HG02678 (cell line): ENCODE measurements at regions not wholly inside any gene's neighbourhood (a gene's known extent, or its start where the extent isn't known, plus 50 kb on each side); places are given as distances from the start of the nearest gene placed in this dataset.
"Not testable (repeated sequence)": the region's sequence is repeated elsewhere in the genome, so short reads cannot be mapped to it uniquely, and the experiment has no call there.

Experiments used
- ATAC-seq: cut with Tn5 transposase; IDR thresholded peaks from one replicate; pipeline ENCODE4 v1.9.1; 2021; ENCODE audit warnings: mild to moderate bottlenecking, moderate library complexity; ENCODE audit not compliant: unreplicated experiment

DNA sequence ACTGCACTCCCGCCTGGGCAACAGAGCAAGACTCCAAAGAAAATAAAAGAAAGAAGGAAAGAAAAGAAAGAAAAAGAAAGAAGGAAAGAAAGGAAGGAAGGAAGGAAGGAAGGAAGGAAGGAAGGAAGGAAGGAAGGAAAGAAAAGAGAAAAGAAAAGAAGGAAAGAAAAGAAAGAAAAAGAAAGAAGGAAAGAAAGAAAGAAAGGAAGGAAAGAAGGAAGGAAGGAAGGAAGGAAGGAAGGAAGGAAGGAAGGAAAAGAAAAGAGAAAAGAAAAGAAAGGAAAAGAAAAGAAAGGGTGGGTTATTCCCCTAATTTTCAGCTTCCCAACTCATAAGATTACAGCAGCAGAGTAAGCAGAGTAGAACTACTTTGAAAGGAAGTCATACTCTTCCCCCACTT is 64.4 kb downstream of the TMEM200C start:
- not testable (repeated sequence) for ATAC-seq

DNA sequence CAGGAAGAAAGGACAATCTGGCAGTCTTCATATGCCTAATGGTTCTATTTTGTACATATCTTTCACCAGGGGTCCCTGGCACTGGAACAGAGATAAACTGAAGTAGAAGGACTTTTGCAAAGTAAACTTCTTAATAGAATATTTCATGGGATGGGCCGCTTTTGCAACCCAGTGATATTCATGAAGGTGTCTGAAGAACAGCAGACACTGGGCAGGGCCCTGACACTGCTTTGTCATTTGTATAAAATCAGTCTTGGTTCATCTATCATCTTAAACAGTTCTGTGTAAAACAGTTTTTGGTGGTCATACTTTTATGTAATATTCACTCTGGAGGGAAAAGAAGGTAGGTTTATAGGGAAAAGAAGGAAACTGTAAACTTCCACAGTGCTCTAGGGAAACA is 66.4 kb downstream of the TMEM200C start:
- ATAC-seq = no peak

DNA sequence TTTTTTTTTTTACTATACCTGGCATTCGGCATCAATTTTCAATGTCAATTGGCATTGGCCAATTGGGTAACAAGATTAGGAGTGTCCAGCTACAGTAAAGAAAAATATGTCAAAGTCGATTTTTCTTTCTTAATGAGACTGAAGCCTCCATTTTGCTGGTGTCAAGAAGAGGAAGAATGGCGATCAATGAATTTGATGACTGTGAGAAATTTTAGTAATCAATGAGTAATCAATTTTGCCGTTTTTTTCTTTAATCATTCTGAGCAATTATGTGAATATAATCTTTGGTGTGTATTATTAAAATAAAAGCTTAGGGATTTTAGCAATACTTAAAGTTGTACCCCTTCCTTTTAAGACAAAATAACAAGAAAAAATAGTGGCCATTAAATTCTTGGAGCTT is 69.7 kb downstream of the TMEM200C start:
- no peak for ATAC-seq

DNA sequence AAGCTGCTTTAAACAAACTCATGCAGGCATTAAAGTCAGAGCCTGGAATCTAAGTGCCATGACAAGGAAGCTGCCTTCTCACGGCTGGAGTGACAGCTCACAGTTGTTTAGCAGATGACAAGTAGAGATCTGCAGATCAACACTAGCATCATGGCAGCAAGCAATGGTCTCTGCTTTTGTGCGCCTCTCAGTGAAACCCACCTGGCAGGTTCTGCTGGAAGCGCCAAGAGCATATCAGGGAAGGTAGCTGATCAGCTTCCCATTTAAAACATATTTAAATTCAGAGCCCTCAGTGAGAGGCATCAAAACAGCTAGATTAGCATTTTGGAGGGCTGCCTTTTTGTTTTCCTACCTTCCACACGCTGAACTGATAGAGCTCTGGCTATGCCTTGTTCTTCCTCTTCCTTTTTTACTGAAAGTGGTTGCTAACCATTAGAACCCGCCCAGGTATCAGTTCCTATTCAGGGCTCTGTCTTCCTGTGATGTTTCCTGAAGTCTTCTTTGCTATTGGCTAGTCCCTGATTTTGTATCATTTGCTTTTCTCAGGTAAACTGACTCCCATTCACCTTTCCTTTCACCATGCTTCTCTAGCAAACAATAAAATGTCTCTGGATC is 70.8 kb downstream of the TMEM200C start:
- no peak for ATAC-seq

DNA sequence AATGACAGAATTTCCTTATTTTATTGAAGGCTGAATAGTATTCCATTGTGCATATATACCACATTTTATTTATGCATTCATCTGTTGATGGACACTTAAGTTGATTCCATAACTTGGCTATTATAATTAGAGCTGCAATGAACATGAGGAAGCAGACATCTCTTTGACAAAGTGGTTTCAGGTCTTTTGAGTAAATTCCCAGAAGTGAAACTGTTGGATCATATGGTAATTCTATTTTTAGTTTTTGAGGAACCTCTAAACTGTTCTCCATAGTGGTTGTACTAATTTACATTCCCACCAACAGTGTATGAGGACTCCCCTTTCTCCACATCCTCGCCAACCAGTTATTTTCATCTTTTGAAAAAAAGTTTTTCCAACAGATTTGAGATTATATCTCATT is 77.5 kb downstream of the TMEM200C start:
- ATAC-seq = no peak

DNA sequence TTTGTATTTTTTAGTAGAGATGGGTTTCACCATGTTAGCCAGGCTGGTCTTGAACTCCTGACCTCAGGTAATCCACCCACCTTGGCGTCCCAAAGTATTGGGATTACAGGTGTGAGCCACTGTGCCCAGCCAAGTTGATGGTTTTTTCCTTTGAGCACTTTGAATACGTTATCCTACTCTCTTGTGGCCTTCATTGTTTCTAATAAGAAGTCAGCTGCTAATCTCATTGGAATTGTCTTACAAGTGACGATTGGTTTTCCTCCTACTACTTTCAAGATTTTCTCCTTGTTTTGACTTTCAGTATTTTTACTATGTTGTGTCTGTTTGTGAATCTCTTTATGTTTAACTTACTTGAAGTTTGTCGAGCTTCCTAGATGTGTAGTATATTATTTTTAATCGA is 88.5 kb downstream of the TMEM200C start:
- no peak for ATAC-seq

DNA sequence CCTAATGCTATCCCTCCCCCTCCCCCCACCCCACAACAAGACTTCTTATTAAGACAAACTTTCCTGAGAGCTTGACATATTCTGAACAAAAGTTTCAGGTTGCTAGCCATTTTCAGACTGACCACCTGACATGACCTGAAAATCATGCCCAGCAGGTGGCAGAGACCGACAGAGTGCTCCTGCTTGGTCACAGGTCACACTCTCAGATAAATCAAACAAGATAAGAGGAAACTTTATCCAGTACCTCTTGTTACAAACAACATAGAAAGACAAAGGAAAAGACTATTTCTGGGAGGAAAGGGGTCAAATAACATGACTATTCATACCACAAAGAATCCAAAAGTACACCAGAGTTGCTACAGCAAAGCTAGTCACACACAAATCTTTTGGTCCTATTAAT is 107.4 kb downstream of the TMEM200C start:
- no peak for ATAC-seq

DNA sequence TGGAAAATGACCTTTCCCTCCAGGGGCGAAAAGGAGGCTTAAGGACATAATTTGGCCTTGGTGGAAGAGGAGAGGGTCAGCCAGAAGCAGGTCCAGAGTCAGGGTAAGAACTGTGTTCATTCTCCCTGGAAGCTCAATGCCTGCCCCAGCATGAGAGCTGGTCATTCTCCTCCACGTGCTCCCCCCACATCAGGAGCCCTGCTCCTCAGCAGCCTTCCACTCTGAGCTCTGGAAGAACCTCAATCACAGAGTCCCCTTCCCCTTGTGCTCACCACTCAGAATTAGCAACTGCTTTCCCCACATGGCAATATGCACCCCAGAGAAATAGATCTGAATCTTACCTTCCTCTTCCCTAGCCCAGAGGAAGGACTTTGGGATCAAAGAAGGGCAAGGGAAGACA is 115.4 kb downstream of the TMEM200C start:
- no peak for ATAC-seq

DNA sequence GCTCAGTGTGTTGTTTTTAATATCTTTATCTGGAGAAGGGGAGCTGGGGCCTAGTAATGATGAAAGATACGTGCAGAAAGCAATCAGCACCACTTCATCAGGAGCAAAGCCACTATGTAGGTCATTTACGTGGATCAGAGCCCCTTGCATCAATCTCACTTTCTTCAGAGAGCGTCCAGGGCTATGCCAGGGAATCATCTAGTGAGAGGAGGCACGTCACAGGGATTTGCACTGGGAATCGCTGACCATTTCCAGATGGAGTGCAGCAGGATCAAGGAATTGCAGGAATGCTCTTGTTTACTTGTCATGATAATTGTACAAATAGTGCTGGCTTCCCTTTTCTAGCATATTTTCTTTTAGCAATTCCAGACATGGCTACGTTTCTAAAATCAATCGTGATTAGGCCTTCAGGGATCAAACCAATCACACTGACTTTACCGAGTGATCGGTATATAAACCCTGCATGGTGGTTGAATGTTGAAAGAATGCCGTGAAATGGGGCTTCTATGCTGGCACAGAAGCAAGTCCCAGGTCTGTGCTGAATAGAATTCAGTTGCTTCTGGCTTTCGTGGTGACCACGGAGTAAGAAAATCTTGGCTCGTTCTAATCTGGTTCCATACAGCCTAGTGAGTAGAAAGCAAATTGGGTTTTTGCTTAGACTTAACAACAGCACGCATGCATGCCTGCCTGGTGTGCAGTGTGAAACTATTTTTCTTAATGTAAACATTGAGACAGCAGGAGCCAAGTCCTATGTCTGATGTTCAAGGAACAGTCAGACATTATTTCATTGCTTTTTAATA is 122.8 kb downstream of the TMEM200C start:
- ATAC-seq = no peak

DNA sequence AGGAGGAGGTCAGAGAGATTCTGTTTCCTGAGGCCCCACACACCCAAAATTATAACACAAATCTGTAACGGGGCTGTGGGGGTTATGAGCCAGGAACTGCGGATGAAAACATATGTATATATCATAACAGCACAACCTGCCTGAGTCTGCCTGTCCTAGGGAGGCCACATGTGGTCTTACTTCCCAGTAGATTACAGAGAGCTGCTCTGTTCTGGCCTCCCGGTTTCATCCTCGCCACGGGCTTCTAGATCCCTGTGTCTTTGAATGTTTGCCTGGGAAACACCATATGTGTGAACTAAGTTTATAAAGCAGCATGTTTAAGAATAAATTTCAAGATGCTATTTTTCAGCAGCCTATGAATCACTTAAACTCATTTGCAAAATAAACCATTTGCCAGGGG is 124.0 kb downstream of the TMEM200C start:
- no peak for ATAC-seq

DNA sequence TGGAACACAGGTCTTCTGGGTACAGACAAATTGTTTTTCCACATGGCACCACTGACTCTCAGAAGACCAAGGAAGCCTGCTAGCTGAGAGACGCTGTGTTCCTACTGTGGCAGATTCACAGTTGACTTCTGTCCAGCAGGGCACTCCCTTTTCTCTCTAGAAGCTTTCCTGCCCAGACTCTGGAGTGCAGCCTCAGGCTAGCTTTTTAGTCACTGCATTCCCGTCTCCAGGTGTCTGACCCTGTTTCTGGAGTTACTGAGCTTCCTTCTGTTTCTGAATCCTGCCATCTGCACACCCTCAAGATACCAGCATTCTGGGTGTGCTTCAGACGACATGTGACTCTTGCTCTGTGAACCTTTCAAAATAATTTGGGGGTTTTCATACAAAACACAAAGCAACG is 125.1 kb downstream of the TMEM200C start:
- ATAC-seq = no peak

DNA sequence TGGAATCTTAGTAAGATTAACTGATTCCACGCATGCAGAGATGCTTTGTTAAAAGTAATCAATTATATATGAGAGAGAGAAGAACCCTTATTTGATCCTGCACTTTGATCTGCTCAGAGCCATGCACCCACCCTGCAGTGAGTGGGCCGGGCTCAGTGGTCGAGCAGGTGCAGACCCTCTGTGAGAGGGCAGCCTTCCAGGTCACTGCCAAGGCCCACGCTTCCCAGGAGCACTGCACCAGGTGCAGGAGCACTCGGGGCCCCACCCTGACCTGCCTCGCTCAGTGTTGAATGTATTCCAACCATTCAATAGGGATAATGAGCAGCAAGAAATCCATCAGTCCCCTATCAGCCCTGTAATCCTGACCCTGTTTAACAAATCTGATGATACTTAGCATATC is 126.9 kb downstream of the TMEM200C start:
- no peak for ATAC-seq

DNA sequence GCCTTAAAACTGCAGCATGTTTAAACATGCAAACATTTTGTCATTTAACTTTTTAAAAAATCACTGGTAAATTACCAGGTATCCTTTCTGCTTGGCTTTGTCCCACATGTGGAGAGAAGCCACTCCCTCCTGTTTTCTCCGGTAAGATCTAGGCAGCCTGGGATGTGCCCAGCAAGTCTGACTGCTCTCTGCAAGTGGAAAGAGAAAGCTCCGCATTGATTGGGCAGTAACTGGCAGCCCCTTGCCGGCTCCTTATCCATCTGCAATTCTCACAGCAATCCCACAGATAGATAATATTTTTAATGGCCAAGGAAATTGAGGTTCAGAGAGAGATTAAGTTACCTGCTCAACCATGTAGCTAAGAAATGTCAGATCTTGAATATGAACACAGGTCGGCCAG is 136.1 kb downstream of the TMEM200C start:
- no peak for ATAC-seq

DNA sequence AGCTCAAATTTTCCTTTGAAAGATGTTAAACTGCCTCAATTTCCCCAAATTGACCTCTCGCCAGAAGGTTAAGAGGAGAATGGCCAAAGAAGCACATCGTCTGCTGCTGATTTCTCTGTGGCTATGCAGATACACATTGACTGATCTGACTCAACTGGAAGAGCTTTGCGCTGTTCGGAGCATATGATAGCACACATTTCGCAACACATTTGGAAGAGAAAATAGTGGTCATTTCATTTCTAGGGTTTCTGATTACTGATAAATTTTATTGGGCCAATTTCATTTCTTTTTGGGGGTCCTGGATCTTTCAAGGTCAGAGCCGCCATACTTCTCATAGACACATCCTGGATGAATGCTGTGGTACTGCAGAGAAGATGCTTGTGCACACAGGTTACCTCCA is 138.5 kb downstream of the TMEM200C start:
- ATAC-seq = no peak

DNA sequence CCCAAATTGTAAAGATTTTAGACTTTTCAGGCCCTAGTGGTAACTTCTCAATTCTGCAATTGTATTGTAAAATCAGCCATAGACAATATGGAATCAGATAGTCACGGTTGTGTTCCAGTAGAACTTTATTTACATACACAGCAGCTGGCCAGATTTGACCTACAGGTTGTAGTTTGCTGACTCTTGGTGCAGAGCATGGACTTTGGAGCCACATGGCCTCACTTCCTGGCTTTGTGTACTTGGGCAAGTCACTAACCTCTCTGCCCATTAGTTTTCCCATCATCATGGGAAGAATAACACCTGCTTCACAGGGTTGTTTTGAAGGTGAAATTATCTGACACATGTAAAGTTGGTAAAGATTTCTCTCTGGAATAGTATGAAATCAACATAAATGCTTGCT is 147.6 kb downstream of the TMEM200C start:
- no peak for ATAC-seq

DNA sequence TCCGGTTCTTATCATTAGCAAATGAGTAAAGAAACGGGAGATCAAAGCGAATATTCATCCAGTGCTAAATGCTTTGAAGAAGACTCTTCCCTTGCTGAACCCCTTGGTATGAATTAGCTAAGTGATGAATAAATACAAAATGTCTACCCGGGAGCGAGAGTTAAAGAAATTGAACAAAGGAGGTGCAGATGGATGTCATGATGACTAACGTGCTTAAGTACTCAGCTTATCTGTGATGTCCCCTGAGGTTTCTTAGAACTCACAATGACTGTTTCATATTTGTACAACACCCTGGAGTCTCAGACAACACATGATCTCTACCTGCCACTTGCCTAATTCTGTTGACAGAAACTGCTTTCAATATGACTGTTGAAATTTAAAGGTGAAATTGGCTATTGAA is 148.5 kb downstream of the TMEM200C start:
- no peak for ATAC-seq

DNA sequence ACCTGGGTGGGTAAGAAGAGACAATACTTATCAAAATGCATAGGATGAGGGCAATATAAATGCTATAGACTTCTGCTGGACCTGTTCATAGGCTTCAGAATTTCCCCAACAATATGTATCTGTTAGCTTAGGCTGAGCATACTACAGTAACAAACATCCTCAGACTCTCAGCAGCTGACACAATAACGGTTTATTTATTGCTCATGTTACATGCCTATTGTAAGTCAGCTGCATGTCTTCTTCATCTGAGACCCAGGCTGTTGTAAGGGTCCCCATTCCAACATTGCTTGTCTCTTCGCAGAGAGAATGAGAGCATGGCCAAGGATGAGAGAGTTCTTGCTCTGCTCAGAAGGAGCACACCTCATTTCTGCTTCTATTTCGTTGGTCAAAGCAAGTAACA is 150.7 kb downstream of the TMEM200C start:
- ATAC-seq = no peak

DNA sequence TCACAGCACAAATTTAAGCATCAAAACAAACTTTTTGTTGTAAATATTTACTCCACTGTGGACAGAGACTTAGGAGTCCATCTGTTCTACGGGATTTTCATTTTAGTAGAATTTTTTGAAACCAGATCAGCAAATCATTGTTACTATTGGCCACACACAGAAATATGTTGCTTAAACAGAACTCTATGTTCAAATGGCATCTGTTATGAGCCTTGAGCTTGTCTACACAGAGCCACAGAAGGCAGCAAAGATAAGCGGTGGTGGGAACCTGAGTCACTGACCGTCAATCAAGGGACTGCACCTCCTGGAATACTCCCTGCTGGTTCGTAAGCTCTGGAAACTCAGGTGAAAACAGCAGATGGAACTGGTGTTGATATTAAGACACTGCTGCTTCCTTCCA is 156.8 kb downstream of the TMEM200C start:
- no peak for ATAC-seq

DNA sequence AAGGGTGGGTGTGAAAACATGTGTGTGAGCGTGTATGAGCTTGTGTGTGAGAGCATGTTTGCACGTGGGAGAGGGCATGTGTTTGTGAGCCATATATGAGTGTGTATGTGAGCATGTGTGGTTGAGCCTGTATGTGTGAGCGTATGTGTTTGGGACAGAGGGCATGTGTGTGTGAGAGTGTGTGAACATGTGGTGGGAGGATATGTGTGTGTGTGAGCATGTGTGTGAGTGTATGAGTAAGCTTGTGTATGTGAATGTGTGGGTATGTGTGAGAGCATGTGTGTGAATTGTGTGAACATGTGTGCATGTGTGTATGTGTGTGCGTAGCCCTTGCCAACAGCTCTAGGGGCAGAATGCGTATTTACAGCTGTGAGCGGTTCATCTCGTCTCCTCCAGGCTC is 163.0 kb downstream of the TMEM200C start:
- ATAC-seq = no peak

DNA sequence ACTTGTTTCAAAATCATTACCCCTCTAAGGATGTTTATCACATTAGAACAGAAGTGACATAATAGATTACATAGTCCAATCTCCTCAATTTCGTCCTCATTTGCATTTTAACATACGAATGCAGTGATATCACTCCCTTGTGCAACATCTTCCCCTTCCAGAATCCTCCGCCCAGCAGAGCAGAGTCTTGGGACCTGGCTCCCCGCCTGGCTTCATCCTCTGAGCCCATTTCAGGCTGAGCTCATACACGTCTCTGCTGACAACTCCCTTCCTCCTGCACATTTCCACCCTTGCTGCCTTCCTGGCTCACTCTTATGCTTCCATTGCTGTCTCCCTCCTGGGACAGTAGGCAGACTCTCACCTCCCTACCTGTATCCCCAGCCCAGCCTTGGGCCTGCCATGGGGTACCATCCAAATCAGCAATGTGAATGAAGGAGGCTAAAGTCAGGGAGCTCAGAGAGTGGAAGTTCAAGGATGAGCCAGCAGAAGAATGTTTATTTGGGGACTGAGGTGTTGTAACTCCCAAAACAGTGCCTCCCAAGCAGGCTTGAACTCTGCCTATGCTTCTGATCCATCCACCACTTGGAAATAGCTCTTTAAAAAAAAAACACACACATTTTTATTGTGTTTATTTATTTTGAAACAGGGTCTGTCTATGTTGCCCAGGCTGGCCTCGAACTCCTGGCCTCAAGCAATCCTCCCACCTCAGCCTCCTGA is 165.2 kb downstream of the TMEM200C start:
- no peak for ATAC-seq

DNA sequence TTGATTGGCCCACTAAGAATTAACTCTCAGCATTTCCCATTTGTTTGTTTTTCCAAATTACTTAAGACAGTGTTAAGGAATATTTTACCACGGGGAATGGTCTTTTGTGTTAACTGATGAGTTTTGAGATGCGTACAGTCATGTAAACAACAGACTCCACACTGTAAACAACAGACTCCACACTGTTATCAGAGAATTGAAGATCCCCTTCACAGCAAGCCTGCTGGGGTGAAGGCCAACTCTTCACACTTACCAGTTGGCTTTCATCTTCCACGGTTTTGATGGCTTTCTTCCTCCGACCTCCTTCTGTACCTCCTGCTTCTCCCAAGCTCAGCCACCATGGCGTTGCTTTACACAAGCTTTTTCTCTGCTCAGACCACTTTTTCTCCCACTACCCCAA is 166.8 kb downstream of the TMEM200C start:
- no peak for ATAC-seq

DNA sequence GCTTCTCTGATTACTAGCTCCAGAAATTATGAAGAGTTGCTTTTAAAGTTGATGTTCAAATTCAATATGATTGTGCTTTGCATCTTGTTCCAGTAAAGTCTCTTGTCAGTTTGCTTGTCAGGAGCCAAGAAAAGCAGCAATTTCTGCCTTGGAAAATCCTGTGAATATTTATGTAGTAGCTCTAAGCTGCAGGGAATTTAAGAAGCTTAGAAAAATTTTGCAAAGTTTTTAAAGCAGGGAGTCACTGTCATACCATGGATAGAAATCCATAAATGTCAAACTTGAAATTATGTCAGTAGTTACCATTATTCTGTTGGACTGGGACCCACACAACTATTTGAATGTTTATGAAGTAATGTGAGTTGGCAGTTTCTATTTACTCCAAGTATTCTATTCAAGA is 169.3 kb downstream of the TMEM200C start:
- no peak for ATAC-seq
